Cerebellar cortex (tissue), 1 donor: ENCODE measurements at regions not wholly inside any gene's neighbourhood (a gene's known extent, or its start where the extent isn't known, plus 50 kb on each side); places are given as distances from the start of the nearest gene placed in this dataset.
A peak's percentile ranks its signal among the peaks of the same experiment; 100 is the strongest.

ENCODE experiments used
- DNase-seq: peaks from one replicate; pipeline ENCODE4 v3.0.0-alpha.2; 2015; ENCODE audit warnings: low spot score

- DNase-seq = peak; percentile 12
Observed at GRCh38 chr5:4942831-4943178, 197.3 kb upstream of the ADAMTS16 start.

- peak; percentile 51 for DNase-seq
Observed at GRCh38 chr5:4945296-4945695, 194.8 kb upstream of the ADAMTS16 start.

GRCh38 chr5:4947106-4947505 is 193.0 kb upstream of the ADAMTS16 start:
- no peak for DNase-seq

GRCh38 chr5:4947893-4948536 is 192.1 kb upstream of the ADAMTS16 start:
- no peak for DNase-seq

GRCh38 chr5:4949108-4949507 is 191.0 kb upstream of the ADAMTS16 start:
- DNase-seq = no peak

GRCh38 chr5:4953576-4953975 is 186.6 kb upstream of the ADAMTS16 start:
- DNase-seq = no peak

- no peak for DNase-seq
Observed at GRCh38 chr5:4954048-4954447, 186.1 kb upstream of the ADAMTS16 start.

- no peak for DNase-seq
Observed at GRCh38 chr5:4963265-4963664, 176.9 kb upstream of the ADAMTS16 start.

- DNase-seq = no peak
Observed at GRCh38 chr5:4969351-4969750, 170.8 kb upstream of the ADAMTS16 start.

- no peak for DNase-seq
Observed at GRCh38 chr5:4970171-4970570, 170.0 kb upstream of the ADAMTS16 start.

- DNase-seq = no peak
Observed at GRCh38 chr5:4976902-4977301, 163.2 kb upstream of the ADAMTS16 start.

GRCh38 chr5:4977416-4978110 is 162.6 kb upstream of the ADAMTS16 start:
- no peak for DNase-seq

- no peak for DNase-seq
Observed at GRCh38 chr5:4980201-4980600, 159.9 kb upstream of the ADAMTS16 start.

- no peak for DNase-seq
Observed at GRCh38 chr5:4981608-4982007, 158.5 kb upstream of the ADAMTS16 start.

GRCh38 chr5:4983701-4984100 is 156.4 kb upstream of the ADAMTS16 start:
- DNase-seq = no peak

- DNase-seq = no peak
Observed at GRCh38 chr5:4984461-4984860, 155.7 kb upstream of the ADAMTS16 start.

GRCh38 chr5:4987431-4987830 is 152.7 kb upstream of the ADAMTS16 start:
- no peak for DNase-seq

- DNase-seq = no peak
Observed at GRCh38 chr5:4989118-4989517, 151.0 kb upstream of the ADAMTS16 start.

GRCh38 chr5:4990017-4990416 is 150.1 kb upstream of the ADAMTS16 start:
- no peak for DNase-seq

GRCh38 chr5:4990462-4990861 is 149.7 kb upstream of the ADAMTS16 start:
- no peak for DNase-seq

- no peak for DNase-seq
Observed at GRCh38 chr5:4991925-4992324, 148.2 kb upstream of the ADAMTS16 start.

GRCh38 chr5:4995014-4995413 is 145.1 kb upstream of the ADAMTS16 start:
- DNase-seq = no peak

- DNase-seq = no peak
Observed at GRCh38 chr5:5005353-5005752, 134.8 kb upstream of the ADAMTS16 start.

GRCh38 chr5:5006548-5006947 is 133.6 kb upstream of the ADAMTS16 start:
- DNase-seq = no peak
